ENCODE measurements at regions not wholly inside any gene's neighbourhood (a gene's known extent, or its start where the extent isn't known, plus 50 kb on each side); places are given as distances from the start of the nearest gene placed in this dataset.

- TF ChIP-seq EP300 (IDR thresholded peaks at IDR 0.05; ENCODE audit: borderline replicate concordance in 1 of 2, low read depth in 1 of 2, low read length in 1 of 2) (no peak), USF2 (IDR thresholded peaks at IDR 0.05; ENCODE audit: borderline replicate concordance, low read depth, low read length) (no peak), CHD2 (IDR thresholded peaks at IDR 0.05; ENCODE audit: low read length, partially characterized antibody) (no peak), YY1 (IDR thresholded peaks at IDR 0.05; ENCODE audit: low read depth) (no peak), SIN3A (IDR thresholded peaks at IDR 0.05; ENCODE audit: borderline replicate concordance, low read depth, low read length) (no peak), RFX5 (IDR thresholded peaks at IDR 0.05; ENCODE audit: low read length) (no peak), JUND (IDR thresholded peaks at IDR 0.05) (no peak), FOXM1 (IDR thresholded peaks at IDR 0.05; ENCODE audit: low read depth) (no peak), TAF1 (IDR thresholded peaks at IDR 0.05; ENCODE audit: borderline replicate concordance, low read depth, low read length) (no peak)
- TF ChIP-seq, protein P1, sequence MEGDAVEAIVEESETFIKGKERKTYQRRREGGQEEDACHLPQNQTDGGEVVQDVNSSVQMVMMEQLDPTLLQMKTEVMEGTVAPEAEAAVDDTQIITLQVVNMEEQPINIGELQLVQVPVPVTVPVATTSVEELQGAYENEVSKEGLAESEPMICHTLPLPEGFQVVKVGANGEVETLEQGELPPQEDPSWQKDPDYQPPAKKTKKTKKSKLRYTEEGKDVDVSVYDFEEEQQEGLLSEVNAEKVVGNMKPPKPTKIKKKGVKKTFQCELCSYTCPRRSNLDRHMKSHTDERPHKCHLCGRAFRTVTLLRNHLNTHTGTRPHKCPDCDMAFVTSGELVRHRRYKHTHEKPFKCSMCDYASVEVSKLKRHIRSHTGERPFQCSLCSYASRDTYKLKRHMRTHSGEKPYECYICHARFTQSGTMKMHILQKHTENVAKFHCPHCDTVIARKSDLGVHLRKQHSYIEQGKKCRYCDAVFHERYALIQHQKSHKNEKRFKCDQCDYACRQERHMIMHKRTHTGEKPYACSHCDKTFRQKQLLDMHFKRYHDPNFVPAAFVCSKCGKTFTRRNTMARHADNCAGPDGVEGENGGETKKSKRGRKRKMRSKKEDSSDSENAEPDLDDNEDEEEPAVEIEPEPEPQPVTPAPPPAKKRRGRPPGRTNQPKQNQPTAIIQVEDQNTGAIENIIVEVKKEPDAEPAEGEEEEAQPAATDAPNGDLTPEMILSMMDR (IDR thresholded peaks at IDR 0.05), result no peak
- TF ChIP-seq, protein P2, sequence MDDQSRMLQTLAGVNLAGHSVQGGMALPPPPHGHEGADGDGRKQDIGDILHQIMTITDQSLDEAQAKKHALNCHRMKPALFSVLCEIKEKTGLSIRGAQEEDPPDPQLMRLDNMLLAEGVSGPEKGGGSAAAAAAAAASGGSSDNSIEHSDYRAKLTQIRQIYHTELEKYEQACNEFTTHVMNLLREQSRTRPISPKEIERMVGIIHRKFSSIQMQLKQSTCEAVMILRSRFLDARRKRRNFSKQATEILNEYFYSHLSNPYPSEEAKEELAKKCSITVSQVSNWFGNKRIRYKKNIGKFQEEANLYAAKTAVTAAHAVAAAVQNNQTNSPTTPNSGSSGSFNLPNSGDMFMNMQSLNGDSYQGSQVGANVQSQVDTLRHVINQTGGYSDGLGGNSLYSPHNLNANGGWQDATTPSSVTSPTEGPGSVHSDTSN (IDR thresholded peaks at IDR 0.05), result no peak
Observed at GRCh38 chr5:68830377-68830898, 263.4 kb upstream of the SLC30A5 start.
